Activated CD4-positive, alpha-beta T cell treated with anti-CD3 and anti-CD28 coated beads, Interleukin-2, amount 50 U/mL, for 24 hours (primary cell): ENCODE measurements at regions not wholly inside any gene's neighbourhood (a gene's known extent, or its start where the extent isn't known, plus 50 kb on each side); places are given as distances from the start of the nearest gene placed in this dataset.
"Not testable (repeated sequence)": the region's sequence is repeated elsewhere in the genome, so short reads cannot be mapped to it uniquely, and the experiment has no call there.

ENCODE experiments used
- DNase-seq, 2 donors: peaks; one replicate each; pipeline ENCODE4 v3.0.0-alpha.2; 2020; ENCODE audit warnings: low read depth in 1 of 2, low spot score in 1 of 2

GRCh38 chr3:87733671-87734367 is 325.0 kb downstream of the CGGBP1 start:
- DNase-seq = no peak

GRCh38 chr3:87732294-87732693 is 326.5 kb downstream of the CGGBP1 start:
- DNase-seq = no peak

- no peak for DNase-seq
These were observed 331.0 kb downstream of the CGGBP1 start for GRCh38 chr3:87727783-87728182.

GRCh38 chr3:87719060-87719459 is 339.7 kb downstream of the CGGBP1 start:
- no peak for DNase-seq

- no peak for DNase-seq
These were observed 348.3 kb downstream of the CGGBP1 start for GRCh38 chr3:87710511-87710910.

- no peak for DNase-seq
These were observed 348.8 kb downstream of the CGGBP1 start for GRCh38 chr3:87710028-87710427.

- DNase-seq = no peak
These were observed 352.6 kb downstream of the CGGBP1 start for GRCh38 chr3:87706176-87706575.

- DNase-seq = no peak
These were observed 356.2 kb downstream of the CGGBP1 start for GRCh38 chr3:87702600-87702999.

GRCh38 chr3:87696124-87697013 is 362.4 kb downstream of the CGGBP1 start:
- DNase-seq = no peak

GRCh38 chr3:87694678-87695077 is 364.1 kb downstream of the CGGBP1 start:
- no peak for DNase-seq

- DNase-seq = no peak
These were observed 367.7 kb downstream of the CGGBP1 start for GRCh38 chr3:87691109-87691508.

GRCh38 chr3:87678984-87679660 is 379.7 kb downstream of the CGGBP1 start:
- not testable (repeated sequence) for DNase-seq

GRCh38 chr3:87674397-87675161 is 384.2 kb downstream of the CGGBP1 start:
- DNase-seq = no peak

- no peak for DNase-seq
These were observed 385.7 kb downstream of the CGGBP1 start for GRCh38 chr3:87673132-87673531.

GRCh38 chr3:87654184-87654583 is 377.8 kb upstream of the POU1F1 start:
- no peak for DNase-seq

- not testable (repeated sequence) for DNase-seq
These were observed 376.8 kb upstream of the POU1F1 start for GRCh38 chr3:87653138-87653537.

- no peak for DNase-seq
These were observed 358.0 kb upstream of the POU1F1 start for GRCh38 chr3:87634426-87634825.

GRCh38 chr3:87627316-87627715 is 350.9 kb upstream of the POU1F1 start:
- no peak for DNase-seq

GRCh38 chr3:87626546-87626945 is 350.2 kb upstream of the POU1F1 start:
- DNase-seq = no peak

GRCh38 chr3:87625876-87626275 is 349.5 kb upstream of the POU1F1 start:
- no peak for DNase-seq

- no peak for DNase-seq
These were observed 348.5 kb upstream of the POU1F1 start for GRCh38 chr3:87624860-87625259.
